Breast epithelium (tissue), 4 donors: ENCODE measurements at regions not wholly inside any gene's neighbourhood (a gene's known extent, or its start where the extent isn't known, plus 50 kb on each side); places are given as distances from the start of the nearest gene placed in this dataset.
A peak's percentile ranks its signal among the peaks of the same experiment; 100 is the strongest.

ENCODE experiments used
- DNase-seq, 2 donors: peaks; one replicate each; pipeline ENCODE4 v3.0.0-alpha.2; 2019; ENCODE audit warnings: low spot score in 2 of 2
- H3K27ac ChIP-seq, 2 donors: fragments of 200-600 bp; sonication (generic) in 1 of 2; one replicate each; pipeline ENCODE4 v1.5.1; 2016 to 2019; ENCODE audit warnings: mild to moderate bottlenecking in 1 of 2
- H3K27me3 ChIP-seq, 2 donors: fragments of 200-600 bp; sonication (generic) in 1 of 2; one replicate each; pipeline versions ENCODE4 v1.5.1 to v1.6.0; 2017 to 2019; ENCODE audit warnings: control low read depth in 1 of 2, mild to moderate bottlenecking in 1 of 2
- H3K36me3 ChIP-seq: fragments of 200-600 bp; one replicate; pipeline ENCODE4 v1.5.1; 2019
- H3K4me1 ChIP-seq, 2 donors: fragments of 200-600 bp; sonication (generic); one replicate each; pipeline ENCODE4 v1.5.1; 2016 to 2019; ENCODE audit warnings: control low read depth in 1 of 2
- H3K4me3 ChIP-seq, 3 donors: fragments of 200-600 bp; sonication (generic); 1 replicate in 2 of 3; 2 replicates in 1 of 3; pipeline ENCODE4 v1.5.1; 2016 to 2019; ENCODE audit warnings: mild to moderate bottlenecking in 3 of 3, moderate library complexity in 2 of 3
- H3K9me3 ChIP-seq, 2 donors: fragments of 200-600 bp; sonication (generic) in 1 of 2; one replicate each; pipeline ENCODE4 v1.5.1; 2016 to 2019; ENCODE audit warnings: control low read depth in 1 of 2
- CTCF ChIP-seq, 3 donors: fragments of 450-650 bp; IDR thresholded peaks; one replicate each; pipeline ENCODE4 v1.5.1; 2016 to 2017; ENCODE audit warnings: antibody characterized with exemption in 3 of 3, mild to moderate bottlenecking in 3 of 3, moderate library complexity in 3 of 3
- POLR2A ChIP-seq: fragments of 450-650 bp; IDR thresholded peaks from one replicate; pipeline ENCODE4 v1.6.1; 2016; ENCODE audit warnings: antibody characterized with exemption, mild to moderate bottlenecking, moderate library complexity
- POLR2AphosphoS5 ChIP-seq, 3 donors: sonication (generic); formaldehyde crosslinking; IDR thresholded peaks; one replicate each; pipeline ENCODE4 v1.6.1; 2017; ENCODE audit warnings: antibody characterized with exemption in 3 of 3
- intact Hi-C: fragments of 100-400 bp; cut with DNase I; formaldehyde crosslinking; loops from one replicate; pipeline ENCODE4 v1.15.1; 2023; ENCODE audit warnings: low total_unique reads

- DNase-seq, result no peak
- H3K4me1 ChIP-seq, result no peaks in the 10 kb centered on the region
- no peaks in the 10 kb centered on the region for H3K9me3 ChIP-seq
- intact Hi-C loops, result no loop called here
- no peak overlapping the region for H3K27ac ChIP-seq
- no peaks in the 10 kb centered on the region for H3K27me3 ChIP-seq
- H3K36me3 ChIP-seq, result no peaks in the 10 kb centered on the region
- no peak for TF ChIP-seq POLR2A
- TF ChIP-seq CTCF (IDR thresholded peaks at IDR 0.05), result no peak
- TF ChIP-seq POLR2AphosphoS5 (IDR thresholded peaks at IDR 0.05), result no peak
- H3K4me3 ChIP-seq, result no peak overlapping the region
Observed at GRCh38 chr6:133062696-133063306, 178.4 kb upstream of the EYA4 start.

GRCh38 chr6:133067960-133068359 is 173.2 kb upstream of the EYA4 start:
- intact Hi-C loops, result no loop called here
- Histone ChIP-seq H3K9me3 (no peaks in the 10 kb centered on the region), H3K36me3 (no peaks in the 10 kb centered on the region), H3K4me1 (no peaks in the 10 kb centered on the region), H3K27me3 (no peaks in the 10 kb centered on the region), H3K27ac (no peak overlapping the region), H3K4me3 (no peak overlapping the region)
- DNase-seq, result no peak
- TF ChIP-seq POLR2A (no peak), CTCF (IDR thresholded peaks at IDR 0.05) (no peak), POLR2AphosphoS5 (IDR thresholded peaks at IDR 0.05) (no peak)

GRCh38 chr6:133070410-133071043 is 170.6 kb upstream of the EYA4 start:
- no peaks in the 10 kb centered on the region for H3K27me3 ChIP-seq
- TF ChIP-seq POLR2AphosphoS5 (IDR thresholded peaks at IDR 0.05) (no peak), POLR2A (no peak), CTCF (IDR thresholded peaks at IDR 0.05) (no peak)
- H3K36me3 ChIP-seq, result no peaks in the 10 kb centered on the region
- H3K9me3 ChIP-seq, result no peaks in the 10 kb centered on the region
- H3K4me1 ChIP-seq, result no peaks in the 10 kb centered on the region
- intact Hi-C loops, result no loop called here
- no peak overlapping the region for H3K27ac ChIP-seq
- no peak overlapping the region for H3K4me3 ChIP-seq
- DNase-seq, result no peak

GRCh38 chr6:133079901-133080300 is 161.3 kb upstream of the EYA4 start:
- H3K27ac ChIP-seq, result no peak overlapping the region
- DNase-seq, result no peak
- H3K4me3 ChIP-seq, result no peak overlapping the region
- no peaks in the 10 kb centered on the region for H3K27me3 ChIP-seq
- intact Hi-C loops, result no loop called here
- no peaks in the 10 kb centered on the region for H3K9me3 ChIP-seq
- TF ChIP-seq POLR2AphosphoS5 (IDR thresholded peaks at IDR 0.05) (no peak), CTCF (IDR thresholded peaks at IDR 0.05) (no peak)
- H3K4me1 ChIP-seq, result no peaks in the 10 kb centered on the region
- no peaks in the 10 kb centered on the region for H3K36me3 ChIP-seq

- no peaks in the 10 kb centered on the region for H3K4me1 ChIP-seq
- intact Hi-C loops, result no loop called here
Observed at GRCh38 chr6:133083248-133083967, 157.7 kb upstream of the EYA4 start.

More at GRCh38 chr6:133083248-133083967, 157.7 kb upstream of the EYA4 start:
- no peak overlapping the region for H3K4me3 ChIP-seq
- no peaks in the 10 kb centered on the region for H3K9me3 ChIP-seq
- H3K27ac ChIP-seq, result peak overlapping the region in 1 of 2 donors; percentile 5
- no peaks in the 10 kb centered on the region for H3K27me3 ChIP-seq
- DNase-seq, result no peak
- no peaks in the 10 kb centered on the region for H3K36me3 ChIP-seq
- TF ChIP-seq POLR2AphosphoS5 (IDR thresholded peaks at IDR 0.05) (no peak), POLR2A (no peak), CTCF (IDR thresholded peaks at IDR 0.05) (no peak)
